HG02623 (cell line): ENCODE measurements at regions not wholly inside any gene's neighbourhood (a gene's known extent, or its start where the extent isn't known, plus 50 kb on each side); places are given as distances from the start of the nearest gene placed in this dataset.
A peak's percentile ranks its signal among the peaks of the same experiment; 100 is the strongest.

Experiments
- ATAC-seq: cut with Tn5 transposase; IDR thresholded peaks from one replicate; pipeline ENCODE4 v1.9.1; 2021; ENCODE audit warnings: moderate library complexity; ENCODE audit not compliant: unreplicated experiment

DNA sequence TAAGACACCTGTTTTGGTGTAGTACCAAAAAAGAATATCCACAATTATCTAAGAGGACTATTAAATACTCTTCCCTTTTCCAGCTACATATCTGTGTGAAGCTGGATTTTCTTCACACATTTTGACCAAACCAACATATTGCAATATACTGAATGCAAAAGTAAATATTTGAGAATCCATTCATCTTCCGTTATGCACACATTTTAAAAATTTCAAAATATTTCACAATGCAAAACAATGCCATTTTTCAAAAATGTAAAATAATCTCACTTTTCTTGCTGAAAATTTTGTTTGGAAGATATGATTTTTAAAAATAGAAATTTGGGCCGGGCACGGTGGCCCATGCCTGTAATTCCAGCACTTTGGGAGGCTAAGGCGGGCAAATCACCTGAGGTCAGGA, 133.9 kb upstream of the FUT8 start:
- no peak for ATAC-seq

GRCh38 chr14:65279510-65279909, 133.0 kb upstream of the FUT8 start:
- ATAC-seq = no peak

DNA sequence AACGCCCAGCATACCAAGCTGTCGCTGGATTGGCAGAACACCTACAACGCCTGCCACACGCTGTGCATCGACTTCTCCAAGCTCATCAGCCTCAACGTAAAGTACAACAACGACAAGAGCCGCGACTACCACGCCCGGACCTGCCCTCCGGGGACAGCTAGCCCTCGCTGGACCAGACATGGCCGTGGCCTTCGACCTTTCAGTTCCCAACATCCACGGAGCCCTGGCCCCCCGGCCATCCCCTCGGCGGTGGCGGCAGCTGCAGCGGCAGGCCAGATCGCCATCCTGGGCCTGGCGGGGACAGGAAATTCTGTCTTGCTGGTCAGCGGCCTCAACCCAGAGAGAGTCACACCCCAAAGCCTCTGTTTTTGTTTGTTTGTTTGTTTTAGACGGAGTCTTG, 132.6 kb upstream of the FUT8 start:
- no peak for ATAC-seq

GRCh38 chr14:65280653-65281052, 131.9 kb upstream of the FUT8 start:
- no peak for ATAC-seq

DNA sequence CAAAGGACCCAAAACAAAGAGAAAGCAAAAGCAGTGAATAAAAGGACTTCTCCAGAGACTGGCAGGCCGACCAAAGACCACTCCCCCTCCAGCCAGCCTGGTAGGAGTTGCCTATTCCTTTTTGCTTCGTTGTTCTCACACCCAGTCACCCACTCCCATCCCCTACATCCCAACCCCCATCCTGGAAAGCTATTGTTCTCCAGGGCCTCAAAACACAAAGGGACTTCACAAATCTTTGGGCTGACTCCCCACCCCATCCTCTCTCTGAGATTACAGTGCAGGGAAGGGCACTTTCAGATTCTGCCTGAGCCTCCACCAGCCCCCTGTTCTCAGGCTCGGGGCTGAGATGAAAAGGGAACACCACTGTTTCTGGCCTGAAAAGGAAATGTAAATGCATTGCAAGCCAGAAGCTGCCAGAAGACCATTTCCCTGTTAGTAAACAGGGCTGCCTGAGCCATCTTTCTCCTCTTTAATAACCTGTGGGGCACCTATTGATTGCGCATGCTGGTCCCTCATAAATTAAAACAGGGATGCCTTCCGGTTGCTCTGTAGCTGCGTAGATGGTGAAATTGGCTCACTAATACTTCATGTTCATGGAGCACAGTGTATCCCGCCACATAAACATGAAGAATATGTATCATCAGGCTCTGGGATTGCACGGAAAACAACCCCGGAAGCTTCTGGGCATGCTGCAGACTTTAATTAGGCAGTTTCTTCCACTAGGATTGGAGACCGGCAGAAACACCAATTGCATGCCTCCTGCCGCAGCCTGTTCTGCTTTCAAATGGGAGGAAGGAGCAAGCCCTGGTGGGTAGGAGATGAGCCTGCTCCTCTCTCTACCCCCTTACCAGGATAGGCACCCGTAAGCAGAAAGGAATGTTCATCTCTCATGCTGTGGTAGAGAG, 130.3 kb upstream of the FUT8 start:
- ATAC-seq = no peak

GRCh38 chr14:65282896-65283253, 129.7 kb upstream of the FUT8 start:
- no peak for ATAC-seq

GRCh38 chr14:65286443-65286842, 126.1 kb upstream of the FUT8 start:
- no peak for ATAC-seq

GRCh38 chr14:65287264-65288131, 125.0 kb upstream of the FUT8 start:
- ATAC-seq = peak; percentile 62

GRCh38 chr14:65290830-65291229, 121.7 kb upstream of the FUT8 start:
- no peak for ATAC-seq

GRCh38 chr14:65291531-65291930, 121.0 kb upstream of the FUT8 start:
- no peak for ATAC-seq

- no peak for ATAC-seq
These were observed 117.7 kb upstream of the FUT8 start for GRCh38 chr14:65294816-65295215.

DNA sequence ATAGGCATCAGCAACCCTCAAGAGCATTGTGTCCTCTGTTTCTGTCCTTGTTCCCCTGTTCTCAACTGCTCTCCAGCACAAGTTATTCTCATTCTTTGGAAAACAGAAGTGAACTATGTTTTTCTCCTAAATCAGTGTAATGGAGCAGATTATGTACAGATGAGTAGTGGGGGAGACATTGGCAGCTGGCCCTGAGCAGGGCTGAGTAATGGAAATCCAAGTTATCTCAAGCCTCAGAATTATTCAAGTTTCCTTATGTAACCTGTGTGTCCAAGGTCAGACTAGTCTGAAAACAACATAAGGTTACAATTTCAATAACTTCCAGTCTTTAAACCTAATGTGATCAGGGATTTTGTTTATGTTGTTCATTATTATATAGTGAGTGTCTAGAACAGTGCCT, 116.1 kb upstream of the FUT8 start:
- ATAC-seq = no peak

- no peak for ATAC-seq
These were observed 115.7 kb upstream of the FUT8 start for GRCh38 chr14:65296876-65297275.

DNA sequence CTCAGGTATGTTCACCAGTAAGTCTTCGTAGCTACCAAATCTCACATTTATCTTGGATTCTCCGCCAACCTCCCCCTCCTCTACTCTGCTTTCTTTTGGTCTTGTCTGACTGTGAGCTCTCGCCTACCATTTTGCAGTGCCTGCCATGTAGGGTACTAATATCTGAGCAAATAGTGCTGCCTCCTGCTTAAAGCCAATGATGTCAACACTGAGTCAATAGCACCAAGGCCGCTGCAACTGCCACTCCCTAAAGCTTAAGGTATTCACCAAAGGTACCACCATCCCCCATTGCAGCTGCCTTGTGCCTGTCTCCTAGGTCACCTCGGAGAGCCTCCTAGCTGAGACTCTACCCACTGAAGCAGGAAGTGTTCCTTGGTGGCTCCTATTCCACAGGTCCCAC, 114.8 kb upstream of the FUT8 start:
- ATAC-seq = no peak

DNA sequence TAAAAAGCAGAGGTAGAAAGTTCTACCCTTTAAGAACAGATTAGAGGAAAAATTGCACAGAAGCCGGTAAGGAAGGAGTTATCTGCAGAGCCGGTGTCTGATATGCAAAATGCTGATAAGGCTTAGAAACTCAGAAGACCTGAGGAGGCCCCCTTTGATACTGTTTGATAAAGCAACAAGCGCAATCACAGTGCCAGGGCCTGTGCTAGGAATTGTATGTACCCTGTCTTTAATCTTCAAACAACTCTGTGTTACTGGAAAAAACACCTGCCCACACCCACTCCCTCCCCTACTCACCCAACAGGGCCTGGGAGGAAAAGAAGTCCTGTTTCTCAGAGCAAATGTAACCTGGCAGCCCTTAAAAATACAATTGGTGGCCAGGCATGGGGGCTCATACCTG, 112.7 kb upstream of the FUT8 start:
- no peak for ATAC-seq

GRCh38 chr14:65301862-65302539, 110.5 kb upstream of the FUT8 start:
- peak; percentile 54 for ATAC-seq

DNA sequence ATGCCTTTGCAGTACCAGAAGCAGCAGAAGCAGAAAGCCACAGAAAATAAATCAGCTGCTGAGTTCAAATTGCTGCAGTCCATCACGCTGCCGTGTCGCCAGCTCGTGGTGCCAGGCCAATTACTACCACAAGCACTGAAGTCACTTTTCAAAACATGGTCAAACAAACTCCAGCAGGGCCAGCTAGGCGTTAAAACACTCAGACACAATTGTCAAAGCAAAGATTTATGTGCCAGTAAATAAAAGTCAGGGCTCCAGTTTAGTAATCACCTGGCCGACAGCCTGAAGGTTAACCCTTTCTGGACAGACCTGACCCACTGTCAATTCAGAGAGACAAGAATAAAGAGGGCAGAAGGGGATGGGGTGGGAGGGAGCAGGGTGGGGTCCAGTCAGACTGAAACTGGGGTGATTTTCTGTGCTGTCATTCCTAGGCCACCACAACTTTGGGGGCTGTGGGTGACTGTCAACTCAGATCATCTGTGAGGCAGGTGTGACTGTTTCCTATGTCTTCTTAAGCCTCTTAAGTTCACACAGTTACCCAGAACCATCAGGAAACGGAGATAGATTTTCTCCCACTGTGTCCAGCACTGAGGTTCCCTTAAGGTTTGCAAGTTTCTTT, 109.8 kb upstream of the FUT8 start:
- peak; percentile 38 for ATAC-seq

DNA sequence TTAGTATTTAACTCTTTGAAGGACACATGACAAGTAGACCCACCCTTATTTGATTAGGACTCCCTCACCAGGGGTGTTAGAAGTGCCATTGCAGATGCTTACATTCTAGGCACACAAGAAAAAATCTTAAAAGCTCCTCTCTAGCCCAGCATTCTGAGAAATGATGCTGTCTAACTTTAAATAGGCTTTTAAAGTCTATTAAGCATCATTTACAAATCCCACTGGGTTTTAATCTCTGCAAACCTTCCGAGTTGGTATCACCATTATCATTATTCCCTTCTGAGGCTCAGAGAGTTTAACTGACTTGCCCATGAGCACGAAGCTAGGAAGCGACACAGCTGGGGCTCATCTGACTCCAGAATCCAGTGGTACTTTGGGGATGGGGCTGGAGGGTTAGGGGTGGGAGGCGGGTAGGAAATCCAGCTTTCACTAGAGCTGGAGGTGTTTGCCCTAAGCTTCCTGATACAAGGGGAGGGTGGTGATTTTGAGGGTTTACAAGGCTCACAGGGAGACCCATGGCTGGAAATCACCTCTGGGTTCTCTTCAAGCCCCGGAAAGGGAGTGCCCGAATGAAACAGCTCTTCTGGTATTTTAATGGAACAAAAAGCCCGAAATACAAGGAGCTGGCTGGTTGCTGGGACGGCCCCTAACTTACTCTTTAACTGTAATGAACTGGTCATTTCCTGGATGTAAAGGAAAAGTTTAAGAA, 109.2 kb upstream of the FUT8 start:
- ATAC-seq = no peak

GRCh38 chr14:65303899-65304222, 108.7 kb upstream of the FUT8 start:
- ATAC-seq = no peak

- ATAC-seq = no peak
These were observed 108.3 kb upstream of the FUT8 start for GRCh38 chr14:65304239-65304638.

GRCh38 chr14:65304963-65305362, 107.6 kb upstream of the FUT8 start:
- no peak for ATAC-seq
